Testis (tissue), 2 donors: ENCODE measurements at regions not wholly inside any gene's neighbourhood (a gene's known extent, or its start where the extent isn't known, plus 50 kb on each side); places are given as distances from the start of the nearest gene placed in this dataset.

Source experiments
- POLR2A ChIP-seq: fragments of 450-650 bp; IDR thresholded peaks from one replicate; pipeline ENCODE4 v1.6.1; 2017; ENCODE audit warnings: antibody characterized with exemption, mild to moderate bottlenecking, moderate library complexity
- TF ChIP-seq, protein P1 (sequence below), 3 experiments: fragments of 450-650 bp in 2 of 3; fragments of 200-600 bp in 1 of 3; sonication (generic) in 1 of 3; IDR thresholded peaks; one replicate each; pipeline ENCODE4 v1.5.1; 2016 to 2019; ENCODE audit warnings: antibody characterized with exemption in 3 of 3, mild to moderate bottlenecking in 2 of 3, moderate library complexity in 1 of 3

- TF ChIP-seq POLR2A: no peak
- TF ChIP-seq, protein P1, sequence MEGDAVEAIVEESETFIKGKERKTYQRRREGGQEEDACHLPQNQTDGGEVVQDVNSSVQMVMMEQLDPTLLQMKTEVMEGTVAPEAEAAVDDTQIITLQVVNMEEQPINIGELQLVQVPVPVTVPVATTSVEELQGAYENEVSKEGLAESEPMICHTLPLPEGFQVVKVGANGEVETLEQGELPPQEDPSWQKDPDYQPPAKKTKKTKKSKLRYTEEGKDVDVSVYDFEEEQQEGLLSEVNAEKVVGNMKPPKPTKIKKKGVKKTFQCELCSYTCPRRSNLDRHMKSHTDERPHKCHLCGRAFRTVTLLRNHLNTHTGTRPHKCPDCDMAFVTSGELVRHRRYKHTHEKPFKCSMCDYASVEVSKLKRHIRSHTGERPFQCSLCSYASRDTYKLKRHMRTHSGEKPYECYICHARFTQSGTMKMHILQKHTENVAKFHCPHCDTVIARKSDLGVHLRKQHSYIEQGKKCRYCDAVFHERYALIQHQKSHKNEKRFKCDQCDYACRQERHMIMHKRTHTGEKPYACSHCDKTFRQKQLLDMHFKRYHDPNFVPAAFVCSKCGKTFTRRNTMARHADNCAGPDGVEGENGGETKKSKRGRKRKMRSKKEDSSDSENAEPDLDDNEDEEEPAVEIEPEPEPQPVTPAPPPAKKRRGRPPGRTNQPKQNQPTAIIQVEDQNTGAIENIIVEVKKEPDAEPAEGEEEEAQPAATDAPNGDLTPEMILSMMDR (IDR thresholded peaks at IDR 0.05): no peak
These were observed 182.2 kb upstream of the NUDT4 start for GRCh38 chr12:93195511-93195910.
